ENCODE measurements at regions not wholly inside any gene's neighbourhood (a gene's known extent, or its start where the extent isn't known, plus 50 kb on each side); places are given as distances from the start of the nearest gene placed in this dataset.

- TF ChIP-seq CTCF (IDR thresholded peaks at IDR 0.05) (no peak), POLR2A (IDR thresholded peaks at IDR 0.05) (no peak)
Observed at GRCh38 chr1:201731592-201731991, 97.4 kb upstream of the IPO9 start.

Data from thyroid gland (tissue), 4 donors.